H1 (cell line): ENCODE measurements at regions not wholly inside any gene's neighbourhood (a gene's known extent, or its start where the extent isn't known, plus 50 kb on each side); places are given as distances from the start of the nearest gene placed in this dataset.

Experiments
- CREB1 ChIP-seq: IDR thresholded peaks from 2 replicates; pipeline ENCODE4 v1.6.1; 2012; ENCODE audit warnings: inconsistent platforms
- KDM5A ChIP-seq: fragments of 200-600 bp; IDR thresholded peaks from 2 replicates; pipeline ENCODE4 v1.7.1; 2012; ENCODE audit warnings: mild to moderate bottlenecking, low read length, inconsistent platforms, mixed read lengths
- SUZ12 ChIP-seq: fragments of 200-600 bp; sonication (generic); IDR thresholded peaks from 2 replicates; pipeline ENCODE4 v1.6.1; 2012; ENCODE audit warnings: mild to moderate bottlenecking, inconsistent platforms, low read length, moderate library complexity, mixed read lengths
- ZNF274 ChIP-seq: IDR thresholded peaks from 2 replicates; pipeline ENCODE4 v1.7.0; 2012; ENCODE audit warnings: low read length, borderline replicate concordance; ENCODE audit errors: extremely low read depth

DNA sequence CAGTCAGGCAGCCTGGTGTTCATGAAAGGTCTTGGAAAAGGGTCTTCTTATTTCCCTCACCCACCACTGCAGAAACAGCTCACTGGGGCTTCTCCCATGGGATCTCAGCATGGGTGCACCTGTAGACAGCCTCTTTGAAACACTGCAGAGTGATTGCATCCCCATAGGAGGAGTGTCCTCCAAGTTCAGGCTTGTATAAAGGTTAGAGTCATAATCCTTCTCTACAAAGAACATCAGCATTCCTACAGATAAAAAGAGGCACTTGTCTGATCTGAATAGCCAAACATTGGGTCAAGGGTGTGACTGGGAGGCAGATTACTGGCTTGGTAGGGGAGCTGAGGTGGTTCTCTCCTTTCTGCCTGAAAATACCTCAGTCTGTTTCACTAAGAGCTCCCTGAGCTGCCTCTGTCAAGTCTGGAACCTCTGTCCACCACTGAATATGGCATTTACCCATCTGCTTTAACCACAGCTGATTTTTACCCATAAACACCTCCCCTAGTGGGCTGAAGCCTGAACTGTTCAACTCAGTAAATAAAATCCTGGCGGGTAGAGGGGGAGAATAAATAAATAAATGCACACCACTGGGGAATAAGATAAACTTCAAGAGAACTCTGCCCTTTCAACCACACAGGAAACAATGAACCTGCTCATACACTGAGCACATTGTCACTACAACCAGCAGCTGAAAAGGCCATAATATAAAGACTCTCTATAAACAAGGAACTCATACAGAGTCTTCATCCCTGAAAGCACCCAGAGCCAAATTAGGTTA, 120.7 kb upstream of the SCAF11 start:
- TF ChIP-seq CREB1 (no peak), ZNF274 (no peak), KDM5A (no peak), SUZ12 (no peak)
